ENCODE measurements at regions not wholly inside any gene's neighbourhood (a gene's known extent, or its start where the extent isn't known, plus 50 kb on each side); places are given as distances from the start of the nearest gene placed in this dataset.
A peak's percentile ranks its signal among the peaks of the same experiment; 100 is the strongest.

DNA sequence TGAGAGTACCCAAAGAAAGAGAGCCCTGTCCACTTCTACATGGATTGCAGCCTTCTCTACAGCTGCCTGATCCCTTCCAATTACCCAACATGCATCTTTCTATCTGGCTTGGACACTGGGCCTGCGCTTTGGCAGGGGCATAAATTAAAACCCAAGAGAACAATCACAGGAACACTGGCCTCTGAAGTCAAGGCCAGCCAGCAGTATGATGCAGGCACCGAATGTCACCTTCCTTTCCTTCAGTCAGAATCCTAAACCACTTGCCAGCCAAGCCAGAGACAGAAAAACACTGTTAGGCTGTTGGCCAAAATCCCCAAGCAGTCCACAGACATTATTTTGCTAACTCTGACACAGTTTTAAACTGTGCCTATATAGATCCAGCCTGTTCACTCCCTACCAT is 113.7 kb downstream of the DUSP6 start:
- no peak overlapping the region for H3K27ac Mint-ChIP-seq
- H3K9me3 Mint-ChIP-seq, result peaks cover 11% of the 10 kb centered on the region
- H3K27me3 Mint-ChIP-seq, result no peaks in the 10 kb centered on the region
- DNase-seq (ENCODE audit: extremely low spot score, unreplicated experiment), result no peak
- peaks cover 15% of the 10 kb centered on the region for H3K4me1 Mint-ChIP-seq (ENCODE audit: unreplicated experiment)
- TF ChIP-seq, protein P1, sequence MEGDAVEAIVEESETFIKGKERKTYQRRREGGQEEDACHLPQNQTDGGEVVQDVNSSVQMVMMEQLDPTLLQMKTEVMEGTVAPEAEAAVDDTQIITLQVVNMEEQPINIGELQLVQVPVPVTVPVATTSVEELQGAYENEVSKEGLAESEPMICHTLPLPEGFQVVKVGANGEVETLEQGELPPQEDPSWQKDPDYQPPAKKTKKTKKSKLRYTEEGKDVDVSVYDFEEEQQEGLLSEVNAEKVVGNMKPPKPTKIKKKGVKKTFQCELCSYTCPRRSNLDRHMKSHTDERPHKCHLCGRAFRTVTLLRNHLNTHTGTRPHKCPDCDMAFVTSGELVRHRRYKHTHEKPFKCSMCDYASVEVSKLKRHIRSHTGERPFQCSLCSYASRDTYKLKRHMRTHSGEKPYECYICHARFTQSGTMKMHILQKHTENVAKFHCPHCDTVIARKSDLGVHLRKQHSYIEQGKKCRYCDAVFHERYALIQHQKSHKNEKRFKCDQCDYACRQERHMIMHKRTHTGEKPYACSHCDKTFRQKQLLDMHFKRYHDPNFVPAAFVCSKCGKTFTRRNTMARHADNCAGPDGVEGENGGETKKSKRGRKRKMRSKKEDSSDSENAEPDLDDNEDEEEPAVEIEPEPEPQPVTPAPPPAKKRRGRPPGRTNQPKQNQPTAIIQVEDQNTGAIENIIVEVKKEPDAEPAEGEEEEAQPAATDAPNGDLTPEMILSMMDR (conservative IDR thresholded peaks at IDR 0.05), result no peak
- no peaks in the 10 kb centered on the region for H3K36me3 Mint-ChIP-seq
- H3K4me3 Mint-ChIP-seq, result no peak overlapping the region

DNA sequence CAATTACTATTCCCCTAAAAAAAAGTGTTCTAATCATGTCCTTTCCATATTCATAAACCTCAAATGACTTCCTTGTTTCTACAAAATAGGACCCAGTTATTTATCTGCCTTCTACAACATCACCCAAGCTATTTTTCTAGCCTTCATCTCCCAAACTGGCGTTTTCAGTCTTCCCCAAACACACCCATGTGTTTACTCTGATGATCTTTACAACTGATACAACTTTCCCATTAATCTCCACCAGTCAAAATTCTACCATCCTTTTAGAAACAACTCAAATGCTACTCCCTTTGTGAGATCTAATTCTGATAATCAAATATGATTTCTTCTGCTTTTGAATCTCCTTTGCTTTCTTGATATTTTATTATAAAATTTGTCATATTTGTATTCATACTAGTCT is 114.5 kb downstream of the DUSP6 start:
- H3K36me3 Mint-ChIP-seq, result no peaks in the 10 kb centered on the region
- TF ChIP-seq, protein P1 (conservative IDR thresholded peaks at IDR 0.05), result no peak
- H3K4me3 Mint-ChIP-seq, result no peak overlapping the region
- H3K27ac Mint-ChIP-seq, result no peak overlapping the region
- H3K4me1 Mint-ChIP-seq (ENCODE audit: unreplicated experiment), result peaks cover 15% of the 10 kb centered on the region
- H3K9me3 Mint-ChIP-seq, result peaks cover 12% of the 10 kb centered on the region
- H3K27me3 Mint-ChIP-seq, result no peaks in the 10 kb centered on the region
- no peak for DNase-seq (ENCODE audit: extremely low spot score, unreplicated experiment)

DNA sequence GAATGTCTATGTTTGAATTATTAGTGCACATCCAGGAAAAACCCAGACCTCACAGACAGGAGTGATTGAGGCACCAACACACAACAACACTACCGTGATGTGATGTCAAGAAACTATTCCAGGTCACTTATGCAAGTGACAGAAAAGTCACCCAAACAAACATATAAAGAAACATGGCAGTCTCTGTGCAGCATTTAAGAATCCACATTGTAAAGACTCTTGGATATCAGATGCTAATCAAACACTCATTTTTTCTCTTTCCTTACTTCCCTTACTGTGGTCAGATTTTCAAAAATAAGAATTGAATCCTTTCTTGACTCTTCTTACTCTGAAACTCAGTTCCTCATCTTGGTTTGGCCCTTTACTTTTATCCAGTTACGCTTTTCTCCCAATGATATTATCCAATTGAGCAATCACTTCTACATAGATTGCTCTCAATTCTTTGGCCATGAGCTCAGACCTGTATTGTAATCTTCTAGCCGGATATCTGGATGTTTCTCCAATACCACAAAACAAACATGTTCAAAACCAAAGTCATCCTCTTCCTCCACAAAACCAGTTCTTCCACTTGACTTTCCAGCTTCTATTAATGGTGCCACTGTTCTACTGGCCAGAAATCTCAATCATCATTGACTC is 115.4 kb downstream of the DUSP6 start:
- DNase-seq (ENCODE audit: extremely low spot score, unreplicated experiment), result no peak

DNA sequence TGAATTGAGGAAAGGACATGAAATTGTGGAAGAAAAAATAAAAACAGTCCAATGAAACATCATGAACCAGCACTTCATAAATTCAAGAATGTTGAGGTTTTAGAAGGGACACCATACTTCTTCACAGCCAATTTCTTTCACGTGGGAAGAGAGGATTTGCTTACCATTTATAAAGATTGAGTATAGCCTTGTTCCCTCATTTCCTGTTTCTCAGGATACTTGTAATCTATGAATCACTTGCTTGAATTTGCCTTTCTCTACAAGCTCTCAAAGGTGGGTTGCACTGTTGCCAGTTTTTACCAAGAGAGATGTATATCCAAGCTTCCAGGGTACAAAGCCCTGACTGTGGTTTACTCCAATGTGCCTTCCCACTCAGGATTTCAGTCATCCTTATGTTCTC is 116.1 kb downstream of the DUSP6 start:
- Mint-ChIP-seq H3K9me3 (peaks cover 12% of the 10 kb centered on the region), H3K36me3 (no peaks in the 10 kb centered on the region), H3K4me1 (ENCODE audit: unreplicated experiment) (peaks cover 19% of the 10 kb centered on the region), H3K27me3 (no peaks in the 10 kb centered on the region), H3K27ac (no peak overlapping the region), H3K4me3 (no peak overlapping the region)
- no peak for DNase-seq (ENCODE audit: extremely low spot score, unreplicated experiment)
- TF ChIP-seq, protein P1 (conservative IDR thresholded peaks at IDR 0.05), result no peak

More for the DNA sequence above, 115.4 kb downstream of the DUSP6 start:
- H3K4me3 Mint-ChIP-seq, result no peak overlapping the region
- H3K9me3 Mint-ChIP-seq, result peaks cover 12% of the 10 kb centered on the region
- TF ChIP-seq, protein P1 (conservative IDR thresholded peaks at IDR 0.05), result no peak
- peaks cover 15% of the 10 kb centered on the region for H3K4me1 Mint-ChIP-seq (ENCODE audit: unreplicated experiment)
- no peak overlapping the region for H3K27ac Mint-ChIP-seq
- no peaks in the 10 kb centered on the region for H3K36me3 Mint-ChIP-seq
- H3K27me3 Mint-ChIP-seq, result no peaks in the 10 kb centered on the region

DNA sequence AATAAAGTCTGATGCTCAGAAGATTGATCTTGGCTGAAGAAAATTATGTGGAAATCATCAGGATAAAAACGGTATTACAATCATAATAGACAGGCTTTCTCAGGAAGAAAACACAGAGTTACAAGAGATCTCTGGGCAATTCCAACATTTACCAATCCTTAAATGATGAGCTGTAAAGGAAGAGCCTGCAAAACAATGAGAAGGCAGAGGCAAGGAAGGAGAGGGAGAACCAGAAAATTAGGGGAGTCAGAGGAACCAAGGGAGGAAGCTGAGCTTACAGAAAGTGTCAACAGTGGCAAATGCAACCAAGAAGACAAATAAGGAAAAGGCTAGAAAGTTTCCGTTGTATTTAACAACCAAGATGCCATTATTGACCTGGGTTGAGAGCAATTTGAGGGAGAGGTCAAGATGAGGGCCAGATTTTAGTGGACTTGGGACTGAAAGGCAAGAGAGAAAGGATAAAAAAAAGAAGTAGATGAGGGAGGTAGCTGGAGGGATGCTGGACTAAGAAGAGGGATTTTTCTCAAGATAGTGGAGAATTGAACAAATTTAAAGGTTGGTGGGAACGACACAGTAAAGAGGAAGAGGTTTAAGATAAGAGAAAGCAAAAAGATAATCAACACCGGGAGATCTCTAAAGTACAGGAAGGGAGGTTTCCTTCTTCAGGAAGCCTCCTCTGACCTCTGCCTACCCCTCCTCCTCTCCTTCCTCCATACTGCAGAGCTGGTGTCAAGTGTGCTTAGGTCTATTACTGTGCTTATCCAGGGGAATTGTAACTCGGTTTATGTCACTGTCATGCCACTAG is 116.9 kb downstream of the DUSP6 start:
- Mint-ChIP-seq H3K4me3 (peak overlapping the region; percentile 15), H3K36me3 (no peaks in the 10 kb centered on the region)

More for the DNA sequence above, 116.9 kb downstream of the DUSP6 start:
- H3K9me3 Mint-ChIP-seq, result peaks cover 12% of the 10 kb centered on the region
- H3K4me1 Mint-ChIP-seq (ENCODE audit: unreplicated experiment), result peaks cover 24% of the 10 kb centered on the region
- DNase-seq (ENCODE audit: extremely low spot score, unreplicated experiment), result no peak
- TF ChIP-seq, protein P1 (conservative IDR thresholded peaks at IDR 0.05), result no peak
- peak overlapping the region; percentile 1 for H3K27ac Mint-ChIP-seq
- H3K27me3 Mint-ChIP-seq, result no peaks in the 10 kb centered on the region
